Posterior vena cava (tissue), 2 donors: ENCODE measurements at regions not wholly inside any gene's neighbourhood (a gene's known extent, or its start where the extent isn't known, plus 50 kb on each side); places are given as distances from the start of the nearest gene placed in this dataset.
"Not testable (repeated sequence)": the region's sequence is repeated elsewhere in the genome, so short reads cannot be mapped to it uniquely, and the experiment has no call there.

Experiments
- DNase-seq: peaks from one replicate; pipeline ENCODE4 v3.0.0-alpha.2; 2020; ENCODE audit warnings: low spot score
- intact Hi-C, 2 donors: fragments of 100-400 bp; cut with DNase I; formaldehyde crosslinking; loops; one replicate each; pipeline versions ENCODE4 v1.14.1 to v1.14.2; 2022 to 2023
- donor health status: DM: yes; HTN: yes; CAD: no.
- donor health status: DM: yes; HTN: yes; CAD: no.

GRCh38 chr17:6934544-6934943 lies 61.3 kb upstream of the ALOX12 start:
- intact Hi-C loops, DNase-seq: not testable (repeated sequence)

GRCh38 chr17:6936370-6937028 lies 59.4 kb upstream of the ALOX12 start:
- no peak for DNase-seq
- intact Hi-C loops, result loop anchor here in 1 of 2 donors (1.0 kb wide), 1 partner anchor 23 kb away; no protein-coding TSS in a partner anchor

GRCh38 chr17:6938637-6939036 lies 57.2 kb upstream of the ALOX12 start:
- no peak for DNase-seq
- intact Hi-C loops, result no loop called here

- DNase-seq, result no peak
- intact Hi-C loops, result no loop called here
These were observed 55.6 kb upstream of the ALOX12 start for GRCh38 chr17:6940186-6940649.

GRCh38 chr17:6941989-6942388 lies 53.9 kb upstream of the ALOX12 start:
- DNase-seq, result no peak
- intact Hi-C loops, result no loop called here

- intact Hi-C loops, result no loop called here
- no peak for DNase-seq
These were observed 52.4 kb upstream of the ALOX12 start for GRCh38 chr17:6943406-6943805.
